Gastroesophageal sphincter (tissue), 4 donors: ENCODE measurements at regions not wholly inside any gene's neighbourhood (a gene's known extent, or its start where the extent isn't known, plus 50 kb on each side); places are given as distances from the start of the nearest gene placed in this dataset.
A peak's percentile ranks its signal among the peaks of the same experiment; 100 is the strongest.

Source experiments
- ATAC-seq: fragments of 150-250 bp; one replicate; pipeline ENCODE4 v1.9.1; 2016; ENCODE audit warnings: mild to moderate bottlenecking, moderate library complexity
- H3K27ac ChIP-seq, 4 donors: fragments of 200-600 bp; sonication (generic) in 3 of 4; 1 replicate in 3 of 4; 2 replicates in 1 of 4; pipeline ENCODE4 v1.5.1; 2016 to 2019
- H3K27me3 ChIP-seq: fragments of 200-600 bp; sonication (generic); one replicate; pipeline ENCODE4 v1.5.1; 2019
- H3K36me3 ChIP-seq, 2 donors: fragments of 200-600 bp; sonication (generic); one replicate each; pipeline ENCODE4 v1.5.1; 2019; ENCODE audit warnings: control low read depth in 1 of 2
- H3K4me1 ChIP-seq, 3 donors: fragments of 200-600 bp; sonication (generic); 1 replicate in 2 of 3; 2 replicates in 1 of 3; pipeline ENCODE4 v1.5.1; 2016 to 2019; ENCODE audit warnings: control low read depth in 2 of 3
- H3K4me3 ChIP-seq, 2 donors: fragments of 200-600 bp; sonication (generic); one replicate each; pipeline ENCODE4 v1.5.1; 2019; ENCODE audit warnings: mild to moderate bottlenecking in 1 of 2, moderate library complexity in 1 of 2
- H3K9me3 ChIP-seq, 3 donors: fragments of 200-600 bp; sonication (generic); one replicate each; pipeline ENCODE4 v1.5.1; 2017 to 2019; ENCODE audit warnings: control low read depth in 2 of 3
- CTCF ChIP-seq, 4 experiments: fragments of 200-600 bp in 2 of 4; fragments of 450-650 bp in 2 of 4; sonication (generic) in 1 of 4; IDR thresholded peaks; one replicate each; pipeline ENCODE4 v1.5.1; 2017 to 2019; ENCODE audit warnings: antibody characterized with exemption in 4 of 4, mild to moderate bottlenecking in 2 of 4, moderate library complexity in 2 of 4
- EP300 ChIP-seq: sonication (generic); formaldehyde crosslinking; IDR thresholded peaks from one replicate; pipeline ENCODE4 v1.6.1; 2017; ENCODE audit warnings: antibody characterized with exemption, mild to moderate bottlenecking
- POLR2A ChIP-seq, 2 donors: fragments of 450-650 bp; IDR thresholded peaks; one replicate each; pipeline ENCODE4 v1.6.1; 2017; ENCODE audit warnings: antibody characterized with exemption in 2 of 2, mild to moderate bottlenecking in 2 of 2, moderate library complexity in 1 of 2
- POLR2AphosphoS5 ChIP-seq: sonication (generic); formaldehyde crosslinking; IDR thresholded peaks from one replicate; pipeline ENCODE4 v1.6.1; 2017; ENCODE audit warnings: antibody characterized with exemption
- WGBS, 2 donors: methylation state at CpG; one replicate each; pipeline ENCODE4 v1.1.5; 2018; ENCODE audit warnings: low coverage in 1 of 2; 5-methylcytosine and 5-hydroxymethylcytosine counted together

- Histone ChIP-seq H3K9me3 (no peaks in the 10 kb centered on the region), H3K27me3 (no peaks in the 10 kb centered on the region), H3K27ac (no peak overlapping the region), H3K36me3 (no peaks in the 10 kb centered on the region), H3K4me3 (no peak overlapping the region), H3K4me1 (peaks cover 0 to 24% (median 6%) of the 10 kb centered on the region in 3 donors)
- no peak for TF ChIP-seq POLR2A (IDR thresholded peaks at IDR 0.05)
- TF ChIP-seq CTCF (IDR thresholded peaks at IDR 0.05), result no peak
- TF ChIP-seq EP300, result no peak
- no peak for TF ChIP-seq POLR2AphosphoS5
- ATAC-seq, result no peak
These were observed 438.4 kb upstream of the THBS1 start for GRCh38 chr15:39142500-39142899.

GRCh38 chr15:39143479-39143878, 437.4 kb upstream of the THBS1 start:
- Histone ChIP-seq H3K27ac (no peak overlapping the region), H3K4me3 (no peak overlapping the region), H3K9me3 (no peaks in the 10 kb centered on the region), H3K27me3 (no peaks in the 10 kb centered on the region), H3K36me3 (no peaks in the 10 kb centered on the region), H3K4me1 (peaks cover 0 to 24% (median 6%) of the 10 kb centered on the region in 3 donors)
- ATAC-seq, result no peak
- TF ChIP-seq EP300 (no peak), POLR2AphosphoS5 (no peak), CTCF (IDR thresholded peaks at IDR 0.05) (no peak), POLR2A (IDR thresholded peaks at IDR 0.05) (no peak)
- WGBS, 2 donors, result 89 to 95% methylated on average over 4 to 5 of the region's 5 CpGs

- Histone ChIP-seq H3K4me1 (peaks cover 0 to 24% (median 6%) of the 10 kb centered on the region in 3 donors), H3K9me3 (no peaks in the 10 kb centered on the region), H3K36me3 (no peaks in the 10 kb centered on the region), H3K27ac (no peak overlapping the region), H3K27me3 (no peaks in the 10 kb centered on the region), H3K4me3 (no peak overlapping the region)
- WGBS, 2 donors, result 68 to 72% methylated on average over 2 of the region's 2 CpGs
- TF ChIP-seq POLR2A (IDR thresholded peaks at IDR 0.05), result no peak
- TF ChIP-seq EP300, result no peak
- no peak for TF ChIP-seq CTCF (IDR thresholded peaks at IDR 0.05)
- ATAC-seq, result no peak
These were observed 436.8 kb upstream of the THBS1 start for GRCh38 chr15:39144051-39144450.

GRCh38 chr15:39144613-39145499, 436.0 kb upstream of the THBS1 start:
- no peaks in the 10 kb centered on the region for H3K9me3 ChIP-seq
- 8 to 21% methylated on average over 2 of the region's 2 CpGs for WGBS, 2 donors
- TF ChIP-seq POLR2A (IDR thresholded peaks at IDR 0.05) (no peak), POLR2AphosphoS5 (no peak), EP300 (no peak), CTCF (IDR thresholded peaks at IDR 0.05) (no peak)
- H3K4me3 ChIP-seq, result no peak overlapping the region
- no peaks in the 10 kb centered on the region for H3K27me3 ChIP-seq
- peaks cover 0 to 24% (median 6%) of the 10 kb centered on the region in 3 donors for H3K4me1 ChIP-seq
- peak overlapping the region in 3 of 4 donors; percentile 9 to 44 (median 39) for H3K27ac ChIP-seq
- ATAC-seq, result no peak
- H3K36me3 ChIP-seq, result no peaks in the 10 kb centered on the region
